Left forelimb (tissue), 1 donor: ENCODE measurements at regions not wholly inside any gene's neighbourhood (a gene's known extent, or its start where the extent isn't known, plus 50 kb on each side); places are given as distances from the start of the nearest gene placed in this dataset.
"Not testable (repeated sequence)": the region's sequence is repeated elsewhere in the genome, so short reads cannot be mapped to it uniquely, and the experiment has no call there.

ENCODE experiments used
- DNase-seq: peaks from one replicate; pipeline ENCODE4 v3.0.0-alpha.2; 2018; ENCODE audit warnings: low spot score

- DNase-seq = no peak
Measured at GRCh38 chr18:51248685-51249084, 51.2 kb upstream of the MEX3C start.

GRCh38 chr18:51250006-51250405 lies 52.5 kb upstream of the MEX3C start:
- no peak for DNase-seq

- no peak for DNase-seq
Measured at GRCh38 chr18:51250458-51251024, 53.1 kb upstream of the MEX3C start.

GRCh38 chr18:51251625-51252024 lies 54.1 kb upstream of the MEX3C start:
- DNase-seq = no peak

GRCh38 chr18:51253476-51253875 lies 56.0 kb upstream of the MEX3C start:
- no peak for DNase-seq

- no peak for DNase-seq
Measured at GRCh38 chr18:51255693-51256092, 58.2 kb upstream of the MEX3C start.

- DNase-seq = no peak
Measured at GRCh38 chr18:51257150-51257549, 59.7 kb upstream of the MEX3C start.

GRCh38 chr18:51260118-51260517 lies 62.6 kb upstream of the MEX3C start:
- no peak for DNase-seq

GRCh38 chr18:51266077-51266476 lies 68.6 kb upstream of the MEX3C start:
- not testable (repeated sequence) for DNase-seq

GRCh38 chr18:51266773-51267172 lies 69.3 kb upstream of the MEX3C start:
- no peak for DNase-seq

GRCh38 chr18:51273437-51273836 lies 76.0 kb upstream of the MEX3C start:
- no peak for DNase-seq

- DNase-seq = peak; percentile 72
Measured at GRCh38 chr18:51275712-51276476, 78.4 kb upstream of the MEX3C start.

GRCh38 chr18:51278045-51278649 lies 80.7 kb upstream of the MEX3C start:
- DNase-seq = no peak

- no peak for DNase-seq
Measured at GRCh38 chr18:51279367-51279984, 82.0 kb upstream of the MEX3C start.

GRCh38 chr18:51287818-51288508 lies 90.5 kb upstream of the MEX3C start:
- no peak for DNase-seq

GRCh38 chr18:51288582-51288981 lies 91.1 kb upstream of the MEX3C start:
- no peak for DNase-seq

- DNase-seq = no peak
Measured at GRCh38 chr18:51290860-51291259, 93.4 kb upstream of the MEX3C start.

- no peak for DNase-seq
Measured at GRCh38 chr18:51300912-51301311, 103.4 kb upstream of the MEX3C start.

- DNase-seq = no peak
Measured at GRCh38 chr18:51301376-51301775, 103.9 kb upstream of the MEX3C start.

GRCh38 chr18:51316677-51317076 lies 119.2 kb upstream of the MEX3C start:
- DNase-seq = no peak

GRCh38 chr18:51321696-51322095 lies 124.2 kb upstream of the MEX3C start:
- no peak for DNase-seq

- no peak for DNase-seq
Measured at GRCh38 chr18:51323961-51324360, 126.5 kb upstream of the MEX3C start.
